Mesothelial cell of epicardium (in vitro differentiated cells): ENCODE measurements at regions not wholly inside any gene's neighbourhood (a gene's known extent, or its start where the extent isn't known, plus 50 kb on each side); places are given as distances from the start of the nearest gene placed in this dataset.

Experiments used
- DNase-seq, 2 experiments: peaks; one replicate each; pipeline ENCODE4 v3.0.0; 2021; ENCODE audit warnings: low spot score in 2 of 2; ENCODE audit not compliant: unreplicated experiment in 2 of 2
- H3K27ac Mint-ChIP-seq: 2 replicates; pipeline ENCODE4 v1.8.0; 2021; ENCODE audit warnings: mixed read lengths
- H3K27me3 Mint-ChIP-seq: 2 replicates; pipeline ENCODE4 v1.8.0; 2021; ENCODE audit warnings: low read depth, mixed read lengths
- H3K36me3 Mint-ChIP-seq: 2 replicates; pipeline ENCODE4 v1.8.0; 2021; ENCODE audit warnings: mixed read lengths
- H3K4me1 Mint-ChIP-seq: 2 replicates; pipeline ENCODE4 v1.8.0; 2021; ENCODE audit warnings: mixed read lengths
- H3K4me3 Mint-ChIP-seq: 2 replicates; pipeline ENCODE4 v1.8.0; 2021; ENCODE audit warnings: mild to moderate bottlenecking, moderate library complexity, mixed read lengths
- H3K9me3 Mint-ChIP-seq: 2 replicates; pipeline ENCODE4 v1.8.0; 2021; ENCODE audit warnings: mixed read lengths
- CTCF ChIP-seq: fragments of 200-600 bp; sonication (generic); IDR thresholded peaks from one replicate; pipeline ENCODE4 v1.5.0; 2021; ENCODE audit warnings: antibody characterized with exemption; ENCODE audit not compliant: unreplicated experiment

- Mint-ChIP-seq H3K9me3 (no peaks in the 10 kb centered on the region), H3K4me1 (peaks cover 4% of the 10 kb centered on the region), H3K27ac (no peak overlapping the region), H3K4me3 (no peak overlapping the region), H3K36me3 (no peaks in the 10 kb centered on the region), H3K27me3 (no peaks in the 10 kb centered on the region)
- no peak for TF ChIP-seq CTCF
- no peak for DNase-seq
Observed at GRCh38 chr10:78993261-78993945, 75.4 kb upstream of the ZMIZ1 start.

GRCh38 chr10:78995987-78996791 is 72.6 kb upstream of the ZMIZ1 start:
- Mint-ChIP-seq H3K9me3 (no peaks in the 10 kb centered on the region), H3K36me3 (no peaks in the 10 kb centered on the region), H3K27me3 (no peaks in the 10 kb centered on the region), H3K4me1 (peaks cover 4% of the 10 kb centered on the region), H3K4me3 (no peak overlapping the region), H3K27ac (no peak overlapping the region)
- no peak for TF ChIP-seq CTCF
- DNase-seq: no peak

- no peak for DNase-seq
- no peak for TF ChIP-seq CTCF
- Mint-ChIP-seq H3K27me3 (no peaks in the 10 kb centered on the region), H3K4me1 (peaks cover 4% of the 10 kb centered on the region), H3K36me3 (no peaks in the 10 kb centered on the region), H3K27ac (no peak overlapping the region), H3K9me3 (no peaks in the 10 kb centered on the region), H3K4me3 (no peak overlapping the region)
Observed at GRCh38 chr10:78996792-78997129, 72.0 kb upstream of the ZMIZ1 start.

- Mint-ChIP-seq H3K36me3 (no peaks in the 10 kb centered on the region), H3K27ac (no peak overlapping the region), H3K27me3 (no peaks in the 10 kb centered on the region), H3K4me1 (peaks cover 4% of the 10 kb centered on the region), H3K9me3 (no peaks in the 10 kb centered on the region), H3K4me3 (no peak overlapping the region)
- no peak for DNase-seq
- TF ChIP-seq CTCF: no peak
Observed at GRCh38 chr10:78997635-78998618, 70.8 kb upstream of the ZMIZ1 start.

- Mint-ChIP-seq H3K36me3 (no peaks in the 10 kb centered on the region), H3K27ac (no peak overlapping the region), H3K9me3 (no peaks in the 10 kb centered on the region), H3K4me3 (no peak overlapping the region), H3K4me1 (peaks cover 9% of the 10 kb centered on the region), H3K27me3 (no peaks in the 10 kb centered on the region)
- no peak for DNase-seq
- no peak for TF ChIP-seq CTCF
Observed at GRCh38 chr10:79001082-79001885, 67.5 kb upstream of the ZMIZ1 start.
